ENCODE measurements at regions not wholly inside any gene's neighbourhood (a gene's known extent, or its start where the extent isn't known, plus 50 kb on each side); places are given as distances from the start of the nearest gene placed in this dataset.
"Not testable (repeated sequence)": the region's sequence is repeated elsewhere in the genome, so short reads cannot be mapped to it uniquely, and the experiment has no call there.

GRCh38 chr6:155755452-155755851 is 299.8 kb upstream of the NOX3 start:
- intact Hi-C loops (cut with DNase I, micrococcal nuclease): no loop called here
- CTCF ChIA-PET: no interaction called here
- no peak for DNase-seq
- H3K9me3 Mint-ChIP-seq (ENCODE audit: low read depth): peaks cover 19% of the 10 kb centered on the region
- ATAC-seq: no peak
- H3K27ac Mint-ChIP-seq: no peak overlapping the region
- peaks cover 2% of the 10 kb centered on the region for H3K36me3 Mint-ChIP-seq (ENCODE audit: low read depth)
- no peaks in the 10 kb centered on the region for H3K4me1 Mint-ChIP-seq
- POLR2A ChIA-PET: interaction anchor here (0.5 kb wide), 1 partner anchor 246 kb away, joined by 6 read pairs; no protein-coding TSS in a partner anchor
- H3K27me3 Mint-ChIP-seq: no peaks in the 10 kb centered on the region
- H3K4me3 Mint-ChIP-seq: no peak overlapping the region

GRCh38 chr6:155748778-155749177 is 293.1 kb upstream of the NOX3 start:
- H3K27me3 Mint-ChIP-seq; ATAC-seq; H3K4me3 Mint-ChIP-seq; DNase-seq; H3K4me1 Mint-ChIP-seq; POLR2A ChIA-PET; CTCF ChIA-PET; H3K27ac Mint-ChIP-seq; H3K36me3 Mint-ChIP-seq (ENCODE audit: low read depth): not testable (repeated sequence)
- intact Hi-C loops (cut with DNase I, micrococcal nuclease): loop anchor here in 1 of 2 experiments (2.0 kb wide), 1 partner anchor 76 kb away; no protein-coding TSS in a partner anchor
- H3K9me3 Mint-ChIP-seq (ENCODE audit: low read depth): peaks cover 12% of the 10 kb centered on the region

- Mint-ChIP-seq H3K36me3 (ENCODE audit: low read depth) (no peaks in the 10 kb centered on the region), H3K27me3 (no peaks in the 10 kb centered on the region), H3K9me3 (ENCODE audit: low read depth) (peaks cover 4% of the 10 kb centered on the region), H3K4me1 (no peaks in the 10 kb centered on the region), H3K27ac (no peak overlapping the region), H3K4me3 (no peak overlapping the region)
- ATAC-seq (no peak), DNase-seq (no peak)
- intact Hi-C loops (cut with DNase I, micrococcal nuclease): no loop called here
- POLR2A ChIA-PET: no interaction called here
- CTCF ChIA-PET: no interaction called here
Observed at GRCh38 chr6:155747491-155747890, 291.9 kb upstream of the NOX3 start.

- DNase-seq (no peak), ATAC-seq (no peak)
- POLR2A ChIA-PET: no interaction called here
- Mint-ChIP-seq H3K36me3 (ENCODE audit: low read depth) (no peaks in the 10 kb centered on the region), H3K4me3 (no peak overlapping the region), H3K4me1 (no peaks in the 10 kb centered on the region), H3K9me3 (ENCODE audit: low read depth) (no peaks in the 10 kb centered on the region), H3K27me3 (no peaks in the 10 kb centered on the region), H3K27ac (no peak overlapping the region)
- CTCF ChIA-PET: no interaction called here
- intact Hi-C loops (cut with DNase I, micrococcal nuclease): no loop called here
Observed at GRCh38 chr6:155740781-155741399, 285.3 kb upstream of the NOX3 start.

- Mint-ChIP-seq H3K36me3 (ENCODE audit: low read depth) (no peaks in the 10 kb centered on the region), H3K27me3 (no peaks in the 10 kb centered on the region), H3K4me3 (no peak overlapping the region), H3K4me1 (no peaks in the 10 kb centered on the region), H3K9me3 (ENCODE audit: low read depth) (no peaks in the 10 kb centered on the region), H3K27ac (no peak overlapping the region)
- ATAC-seq (no peak), DNase-seq (no peak)
- CTCF ChIA-PET: interaction anchor here (1.2 kb wide), 1 partner anchor 384 kb away, joined by 4 read pairs; no protein-coding TSS in a partner anchor
- intact Hi-C loops (cut with DNase I, micrococcal nuclease): no loop called here
- POLR2A ChIA-PET: no interaction called here
Observed at GRCh38 chr6:155738602-155739105, 283.0 kb upstream of the NOX3 start.

GRCh38 chr6:155717374-155717773 is 261.7 kb upstream of the NOX3 start:
- intact Hi-C loops (cut with DNase I, micrococcal nuclease): no loop called here
- H3K36me3 Mint-ChIP-seq (ENCODE audit: low read depth): no peaks in the 10 kb centered on the region
- ChIA-PET CTCF (no interaction called here), POLR2A (no interaction called here)
- no peak for ATAC-seq
- DNase-seq: no peak
- peaks cover 3% of the 10 kb centered on the region for H3K27me3 Mint-ChIP-seq
- no peak overlapping the region for H3K27ac Mint-ChIP-seq
- no peak overlapping the region for H3K4me3 Mint-ChIP-seq
- no peaks in the 10 kb centered on the region for H3K9me3 Mint-ChIP-seq (ENCODE audit: low read depth)
- H3K4me1 Mint-ChIP-seq: no peaks in the 10 kb centered on the region

GRCh38 chr6:155710704-155711103 is 255.1 kb upstream of the NOX3 start:
- ATAC-seq (no peak), DNase-seq (no peak)
- no peaks in the 10 kb centered on the region for H3K9me3 Mint-ChIP-seq (ENCODE audit: low read depth)
- H3K4me3 Mint-ChIP-seq: no peak overlapping the region
- ChIA-PET POLR2A (no interaction called here), CTCF (no interaction called here)
- H3K36me3 Mint-ChIP-seq (ENCODE audit: low read depth): no peaks in the 10 kb centered on the region
- no peak overlapping the region for H3K27ac Mint-ChIP-seq
- peaks cover 2% of the 10 kb centered on the region for H3K27me3 Mint-ChIP-seq
- no peaks in the 10 kb centered on the region for H3K4me1 Mint-ChIP-seq
- intact Hi-C loops (cut with DNase I, micrococcal nuclease): no loop called here

- ChIA-PET CTCF (interaction anchor here (1.0 kb wide), 1 partner anchor 474 kb away, joined by 3 read pairs; no protein-coding TSS in a partner anchor), POLR2A (no interaction called here)
- ATAC-seq (no peak), DNase-seq (no peak)
- Mint-ChIP-seq H3K4me1 (no peaks in the 10 kb centered on the region), H3K27me3 (no peaks in the 10 kb centered on the region), H3K27ac (no peak overlapping the region), H3K4me3 (no peak overlapping the region), H3K9me3 (ENCODE audit: low read depth) (no peaks in the 10 kb centered on the region), H3K36me3 (ENCODE audit: low read depth) (no peaks in the 10 kb centered on the region)
- intact Hi-C loops (cut with DNase I, micrococcal nuclease): no loop called here
Observed at GRCh38 chr6:155709262-155709661, 253.6 kb upstream of the NOX3 start.

GRCh38 chr6:155708100-155708499 is 252.5 kb upstream of the NOX3 start:
- DNase-seq: no peak
- Mint-ChIP-seq H3K36me3 (ENCODE audit: low read depth) (no peaks in the 10 kb centered on the region), H3K4me3 (no peak overlapping the region), H3K4me1 (no peaks in the 10 kb centered on the region), H3K27me3 (no peaks in the 10 kb centered on the region), H3K9me3 (ENCODE audit: low read depth) (no peaks in the 10 kb centered on the region), H3K27ac (no peak overlapping the region)
- ChIA-PET POLR2A (no interaction called here), CTCF (no interaction called here)
- intact Hi-C loops (cut with DNase I, micrococcal nuclease): no loop called here
- ATAC-seq: peak; percentile 47

GRCh38 chr6:155706806-155707205 is 251.2 kb upstream of the NOX3 start:
- Mint-ChIP-seq H3K27ac (no peak overlapping the region), H3K9me3 (ENCODE audit: low read depth) (no peaks in the 10 kb centered on the region), H3K4me3 (no peak overlapping the region), H3K4me1 (no peaks in the 10 kb centered on the region), H3K27me3 (no peaks in the 10 kb centered on the region), H3K36me3 (ENCODE audit: low read depth) (no peaks in the 10 kb centered on the region)
- ChIA-PET POLR2A (no interaction called here), CTCF (interaction anchor here (0.6 kb wide), 1 partner anchor 1959 kb away, joined by 3 read pairs; no protein-coding TSS in a partner anchor)
- intact Hi-C loops (cut with DNase I, micrococcal nuclease): no loop called here
- ATAC-seq (no peak), DNase-seq (no peak)

- DNase-seq (no peak), ATAC-seq (no peak)
- Mint-ChIP-seq H3K9me3 (ENCODE audit: low read depth) (no peaks in the 10 kb centered on the region), H3K27ac (no peak overlapping the region), H3K27me3 (peaks cover 2% of the 10 kb centered on the region), H3K36me3 (ENCODE audit: low read depth) (no peaks in the 10 kb centered on the region), H3K4me3 (no peak overlapping the region), H3K4me1 (no peaks in the 10 kb centered on the region)
- ChIA-PET POLR2A (no interaction called here), CTCF (interaction anchor here (0.6 to 0.7 kb wide), 3 partner anchors 27 to 1960 kb away, joined by 3 read pairs; no protein-coding TSS in a partner anchor)
- intact Hi-C loops (cut with DNase I, micrococcal nuclease): no loop called here
Observed at GRCh38 chr6:155706341-155706740, 250.7 kb upstream of the NOX3 start.

GRCh38 chr6:155701342-155701741 is 245.7 kb upstream of the NOX3 start:
- H3K9me3 Mint-ChIP-seq (ENCODE audit: low read depth): no peaks in the 10 kb centered on the region
- H3K27ac Mint-ChIP-seq: no peak overlapping the region
- ChIA-PET POLR2A (no interaction called here), CTCF (interaction anchor here (0.5 kb wide), 1 partner anchor 761 kb away, joined by 3 read pairs; no protein-coding TSS in a partner anchor)
- no peaks in the 10 kb centered on the region for H3K4me1 Mint-ChIP-seq
- DNase-seq (no peak), ATAC-seq (no peak)
- H3K27me3 Mint-ChIP-seq: peaks cover 2% of the 10 kb centered on the region
- no peaks in the 10 kb centered on the region for H3K36me3 Mint-ChIP-seq (ENCODE audit: low read depth)
- no peak overlapping the region for H3K4me3 Mint-ChIP-seq
- intact Hi-C loops (cut with DNase I, micrococcal nuclease): no loop called here
